Daoy (cell line): ENCODE measurements at regions not wholly inside any gene's neighbourhood (a gene's known extent, or its start where the extent isn't known, plus 50 kb on each side); places are given as distances from the start of the nearest gene placed in this dataset.

Source experiments
- DNase-seq: peaks from one replicate; pipeline ENCODE4 v3.0.0-alpha.2; 2015; ENCODE audit warnings: low read depth

GRCh38 chr12:93297536-93297935 lies 80.2 kb upstream of the NUDT4 start:
- no peak for DNase-seq

- DNase-seq = no peak
Observed at GRCh38 chr12:93299262-93299846, 78.4 kb upstream of the NUDT4 start.

- DNase-seq = no peak
Observed at GRCh38 chr12:93300611-93301021, 77.1 kb upstream of the NUDT4 start.

GRCh38 chr12:93302331-93303229 lies 75.1 kb upstream of the NUDT4 start:
- peak; percentile 74 for DNase-seq

- no peak for DNase-seq
Observed at GRCh38 chr12:93306636-93307035, 71.1 kb upstream of the NUDT4 start.

GRCh38 chr12:93308281-93308680 lies 69.4 kb upstream of the NUDT4 start:
- DNase-seq = no peak

GRCh38 chr12:93311827-93312226 lies 65.9 kb upstream of the NUDT4 start:
- no peak for DNase-seq

- no peak for DNase-seq
Observed at GRCh38 chr12:93314177-93314497, 63.6 kb upstream of the NUDT4 start.

GRCh38 chr12:93315385-93315906 lies 62.3 kb upstream of the NUDT4 start:
- no peak for DNase-seq

GRCh38 chr12:93315907-93316622 lies 61.7 kb upstream of the NUDT4 start:
- DNase-seq = no peak

GRCh38 chr12:93316623-93316971 lies 61.1 kb upstream of the NUDT4 start:
- no peak for DNase-seq

GRCh38 chr12:93317227-93317626 lies 60.5 kb upstream of the NUDT4 start:
- no peak for DNase-seq

GRCh38 chr12:93318720-93319522 lies 58.8 kb upstream of the NUDT4 start:
- DNase-seq = no peak

- DNase-seq = no peak
Observed at GRCh38 chr12:93319523-93320050, 58.1 kb upstream of the NUDT4 start.

- peak; percentile 76 for DNase-seq
Observed at GRCh38 chr12:93322784-93323183, 54.9 kb upstream of the NUDT4 start.

GRCh38 chr12:93323625-93324329 lies 53.9 kb upstream of the NUDT4 start:
- DNase-seq = peak; percentile 54

GRCh38 chr12:93325855-93326254 lies 51.9 kb upstream of the NUDT4 start:
- peak; percentile 73 for DNase-seq
